Spleen (tissue), 7 donors: ENCODE measurements at regions not wholly inside any gene's neighbourhood (a gene's known extent, or its start where the extent isn't known, plus 50 kb on each side); places are given as distances from the start of the nearest gene placed in this dataset.

Experiments used
- POLR2A ChIP-seq, 3 donors: fragments of 450-650 bp; IDR thresholded peaks; one replicate each; pipeline ENCODE4 v1.5.1; 2017; ENCODE audit warnings: antibody characterized with exemption in 3 of 3, mild to moderate bottlenecking in 1 of 3
- POLR2AphosphoS5 ChIP-seq, 3 donors: sonication (generic); formaldehyde crosslinking; IDR thresholded peaks; one replicate each; pipeline ENCODE4 v1.5.1; 2017; ENCODE audit warnings: antibody characterized with exemption in 3 of 3
- TF ChIP-seq, protein P1 (sequence below), 11 experiments: fragments of 200-600 bp in 7 of 11; fragments of 450-650 bp in 4 of 11; sonication (generic) in 4 of 11; IDR thresholded peaks in 8 of 11; conservative IDR thresholded peaks in 3 of 11; 1 replicate in 7 of 11; 2 replicates in 4 of 11; pipeline versions ENCODE4 v1.4.0 to v1.8.0; 2016 to 2021; ENCODE audit warnings: antibody characterized with exemption in 11 of 11, inconsistent platforms in 4 of 11, mild to moderate bottlenecking in 1 of 11
- donor health status: DM: no; HTN: no; CAD: no; lungs with moderate emphysema.
- donor health status: DM: no; HTN: no; CAD: no.
- donor health status: DM: no; HTN: no; CAD: no.

DNA sequence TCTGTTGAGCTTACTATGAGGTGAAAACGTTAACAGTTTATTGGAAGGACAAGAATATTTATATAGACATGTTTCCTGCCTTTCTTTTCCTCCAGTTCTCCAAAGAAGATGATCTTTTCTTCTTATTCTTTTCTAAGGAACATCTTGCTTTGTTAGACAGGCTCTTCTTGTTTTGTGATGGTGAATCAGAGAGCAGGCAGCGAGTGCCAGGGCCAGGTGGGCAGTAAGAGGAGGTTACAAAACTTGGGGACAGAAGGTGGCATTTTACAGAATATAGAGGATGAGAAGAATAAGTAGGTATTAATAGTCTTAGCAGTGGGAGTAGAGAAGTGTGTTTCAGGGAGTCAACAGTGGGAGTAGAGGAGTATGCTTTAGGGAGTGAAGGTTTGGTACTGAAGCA, 223.6 kb downstream of the ARL4A start:
- TF ChIP-seq, protein P1, sequence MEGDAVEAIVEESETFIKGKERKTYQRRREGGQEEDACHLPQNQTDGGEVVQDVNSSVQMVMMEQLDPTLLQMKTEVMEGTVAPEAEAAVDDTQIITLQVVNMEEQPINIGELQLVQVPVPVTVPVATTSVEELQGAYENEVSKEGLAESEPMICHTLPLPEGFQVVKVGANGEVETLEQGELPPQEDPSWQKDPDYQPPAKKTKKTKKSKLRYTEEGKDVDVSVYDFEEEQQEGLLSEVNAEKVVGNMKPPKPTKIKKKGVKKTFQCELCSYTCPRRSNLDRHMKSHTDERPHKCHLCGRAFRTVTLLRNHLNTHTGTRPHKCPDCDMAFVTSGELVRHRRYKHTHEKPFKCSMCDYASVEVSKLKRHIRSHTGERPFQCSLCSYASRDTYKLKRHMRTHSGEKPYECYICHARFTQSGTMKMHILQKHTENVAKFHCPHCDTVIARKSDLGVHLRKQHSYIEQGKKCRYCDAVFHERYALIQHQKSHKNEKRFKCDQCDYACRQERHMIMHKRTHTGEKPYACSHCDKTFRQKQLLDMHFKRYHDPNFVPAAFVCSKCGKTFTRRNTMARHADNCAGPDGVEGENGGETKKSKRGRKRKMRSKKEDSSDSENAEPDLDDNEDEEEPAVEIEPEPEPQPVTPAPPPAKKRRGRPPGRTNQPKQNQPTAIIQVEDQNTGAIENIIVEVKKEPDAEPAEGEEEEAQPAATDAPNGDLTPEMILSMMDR (IDR thresholded peaks at IDR 0.05 in 8 of 11, conservative IDR thresholded peaks at IDR 0.05 in 3 of 11): no peak
- no peak for TF ChIP-seq POLR2A (IDR thresholded peaks at IDR 0.05)
- no peak for TF ChIP-seq POLR2AphosphoS5 (IDR thresholded peaks at IDR 0.05)
